ENCODE measurements at regions not wholly inside any gene's neighbourhood (a gene's known extent, or its start where the extent isn't known, plus 50 kb on each side); places are given as distances from the start of the nearest gene placed in this dataset.

DNA sequence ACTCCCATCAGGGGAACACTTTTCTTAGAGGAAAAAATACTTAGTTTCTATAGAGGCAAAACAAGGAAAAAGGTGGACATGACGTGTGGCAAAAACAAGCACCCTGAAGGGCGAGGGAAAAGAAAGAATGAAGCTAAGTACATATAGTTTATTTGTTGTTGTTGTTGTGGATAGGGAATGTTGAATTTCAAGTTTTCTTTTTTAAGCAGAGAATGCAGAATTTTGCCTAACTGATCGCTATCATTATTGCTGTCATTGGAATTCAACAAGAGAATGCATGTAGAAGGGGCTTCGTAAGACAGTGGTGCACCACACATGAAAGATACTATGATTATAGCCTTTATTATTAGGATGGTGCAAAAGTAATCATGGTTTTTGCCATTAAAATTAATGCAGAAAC lies 144.0 kb downstream of the LMO4 start:
- TF ChIP-seq, protein P1, sequence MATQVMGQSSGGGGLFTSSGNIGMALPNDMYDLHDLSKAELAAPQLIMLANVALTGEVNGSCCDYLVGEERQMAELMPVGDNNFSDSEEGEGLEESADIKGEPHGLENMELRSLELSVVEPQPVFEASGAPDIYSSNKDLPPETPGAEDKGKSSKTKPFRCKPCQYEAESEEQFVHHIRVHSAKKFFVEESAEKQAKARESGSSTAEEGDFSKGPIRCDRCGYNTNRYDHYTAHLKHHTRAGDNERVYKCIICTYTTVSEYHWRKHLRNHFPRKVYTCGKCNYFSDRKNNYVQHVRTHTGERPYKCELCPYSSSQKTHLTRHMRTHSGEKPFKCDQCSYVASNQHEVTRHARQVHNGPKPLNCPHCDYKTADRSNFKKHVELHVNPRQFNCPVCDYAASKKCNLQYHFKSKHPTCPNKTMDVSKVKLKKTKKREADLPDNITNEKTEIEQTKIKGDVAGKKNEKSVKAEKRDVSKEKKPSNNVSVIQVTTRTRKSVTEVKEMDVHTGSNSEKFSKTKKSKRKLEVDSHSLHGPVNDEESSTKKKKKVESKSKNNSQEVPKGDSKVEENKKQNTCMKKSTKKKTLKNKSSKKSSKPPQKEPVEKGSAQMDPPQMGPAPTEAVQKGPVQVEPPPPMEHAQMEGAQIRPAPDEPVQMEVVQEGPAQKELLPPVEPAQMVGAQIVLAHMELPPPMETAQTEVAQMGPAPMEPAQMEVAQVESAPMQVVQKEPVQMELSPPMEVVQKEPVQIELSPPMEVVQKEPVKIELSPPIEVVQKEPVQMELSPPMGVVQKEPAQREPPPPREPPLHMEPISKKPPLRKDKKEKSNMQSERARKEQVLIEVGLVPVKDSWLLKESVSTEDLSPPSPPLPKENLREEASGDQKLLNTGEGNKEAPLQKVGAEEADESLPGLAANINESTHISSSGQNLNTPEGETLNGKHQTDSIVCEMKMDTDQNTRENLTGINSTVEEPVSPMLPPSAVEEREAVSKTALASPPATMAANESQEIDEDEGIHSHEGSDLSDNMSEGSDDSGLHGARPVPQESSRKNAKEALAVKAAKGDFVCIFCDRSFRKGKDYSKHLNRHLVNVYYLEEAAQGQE (IDR thresholded peaks at IDR 0.05; ENCODE audit: insufficient read depth in 1 of 2, low read depth in 2 of 2, low read length in 1 of 2): no peak
- TF ChIP-seq, protein P2, sequence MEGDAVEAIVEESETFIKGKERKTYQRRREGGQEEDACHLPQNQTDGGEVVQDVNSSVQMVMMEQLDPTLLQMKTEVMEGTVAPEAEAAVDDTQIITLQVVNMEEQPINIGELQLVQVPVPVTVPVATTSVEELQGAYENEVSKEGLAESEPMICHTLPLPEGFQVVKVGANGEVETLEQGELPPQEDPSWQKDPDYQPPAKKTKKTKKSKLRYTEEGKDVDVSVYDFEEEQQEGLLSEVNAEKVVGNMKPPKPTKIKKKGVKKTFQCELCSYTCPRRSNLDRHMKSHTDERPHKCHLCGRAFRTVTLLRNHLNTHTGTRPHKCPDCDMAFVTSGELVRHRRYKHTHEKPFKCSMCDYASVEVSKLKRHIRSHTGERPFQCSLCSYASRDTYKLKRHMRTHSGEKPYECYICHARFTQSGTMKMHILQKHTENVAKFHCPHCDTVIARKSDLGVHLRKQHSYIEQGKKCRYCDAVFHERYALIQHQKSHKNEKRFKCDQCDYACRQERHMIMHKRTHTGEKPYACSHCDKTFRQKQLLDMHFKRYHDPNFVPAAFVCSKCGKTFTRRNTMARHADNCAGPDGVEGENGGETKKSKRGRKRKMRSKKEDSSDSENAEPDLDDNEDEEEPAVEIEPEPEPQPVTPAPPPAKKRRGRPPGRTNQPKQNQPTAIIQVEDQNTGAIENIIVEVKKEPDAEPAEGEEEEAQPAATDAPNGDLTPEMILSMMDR (IDR thresholded peaks at IDR 0.05): no peak
- TF ChIP-seq POLR2AphosphoS5 (IDR thresholded peaks at IDR 0.05; ENCODE audit: low read depth, low read length): no peak
- no peak for TF ChIP-seq SIN3A (IDR thresholded peaks at IDR 0.05; ENCODE audit: borderline replicate concordance, insufficient read depth, low read depth, low read length)
- TF ChIP-seq TCF7L2 (IDR thresholded peaks at IDR 0.05; ENCODE audit: low read depth, low read length): no peak

Measured in Panc1 (cell line).